Astrocyte (in vitro differentiated cells and primary cell): ENCODE measurements at regions not wholly inside any gene's neighbourhood (a gene's known extent, or its start where the extent isn't known, plus 50 kb on each side); places are given as distances from the start of the nearest gene placed in this dataset.

ENCODE experiments used
- DNase-seq: peaks from one replicate; pipeline ENCODE4 v3.0.0-alpha.2; 2010; ENCODE audit warnings: low read depth
- FAIRE-seq: peaks from 2 replicates; lab custom pipeline; 2011; peaks lifted over from hg19 to GRCh38; lab: Jason Lieb, UNC
- H2AFZ ChIP-seq: 2 replicates; pipeline ENCODE4 v1.6.0; 2012; ENCODE audit warnings: low read depth, low read length, inconsistent platforms
- H3K27ac ChIP-seq: 2 replicates; pipeline ENCODE4 v1.5.1; 2011; ENCODE audit warnings: low read depth, low read length, inconsistent platforms
- H3K27me3 ChIP-seq: 2 replicates; pipeline ENCODE4 v1.6.0; 2011; ENCODE audit warnings: low read length, inconsistent platforms; ENCODE audit not compliant: insufficient read depth
- H3K36me3 ChIP-seq: 2 replicates; pipeline ENCODE4 v1.5.1; 2011; ENCODE audit warnings: low read length, inconsistent platforms; ENCODE audit not compliant: insufficient read depth
- H3K4me1 ChIP-seq: 2 replicates; pipeline ENCODE4 v1.5.1; 2011; ENCODE audit warnings: low read length, inconsistent platforms; ENCODE audit not compliant: insufficient read depth
- H3K4me2 ChIP-seq: 2 replicates; pipeline ENCODE4 v1.6.0; 2012; ENCODE audit warnings: low read length, inconsistent platforms
- H3K4me3 ChIP-seq: 2 replicates; pipeline ENCODE4 v1.5.1; 2011; ENCODE audit warnings: low read depth, mild to moderate bottlenecking, low read length, inconsistent platforms; ENCODE audit not compliant: insufficient read depth
- H3K79me2 ChIP-seq: 2 replicates; pipeline ENCODE4 v1.6.0; 2012; ENCODE audit warnings: mild to moderate bottlenecking, low read length, inconsistent platforms; ENCODE audit not compliant: insufficient read depth
- H3K9ac ChIP-seq: 2 replicates; pipeline ENCODE4 v1.6.0; 2012; ENCODE audit warnings: mild to moderate bottlenecking, low read length, inconsistent platforms
- H3K9me3 ChIP-seq: 2 replicates; pipeline ENCODE4 v1.5.1; 2012; ENCODE audit warnings: low read depth, mild to moderate bottlenecking, low read length, inconsistent platforms; ENCODE audit not compliant: insufficient read depth
- H4K20me1 ChIP-seq: 2 replicates; pipeline ENCODE4 v1.6.0; 2012; ENCODE audit warnings: low read length, inconsistent platforms; ENCODE audit not compliant: insufficient read depth
- H3K27ac Mint-ChIP-seq: one replicate; pipeline ENCODE4 v1.8.0; 2021; ENCODE audit warnings: mild to moderate bottlenecking, mixed read lengths; ENCODE audit not compliant: unreplicated experiment
- H3K27me3 Mint-ChIP-seq: one replicate; pipeline ENCODE4 v1.8.0; 2021; ENCODE audit warnings: low read depth, mixed read lengths; ENCODE audit not compliant: unreplicated experiment
- H3K36me3 Mint-ChIP-seq: one replicate; pipeline ENCODE4 v1.8.0; 2021; ENCODE audit warnings: low read depth, mixed read lengths; ENCODE audit not compliant: unreplicated experiment
- H3K4me1 Mint-ChIP-seq: one replicate; pipeline ENCODE4 v1.8.0; 2021; ENCODE audit warnings: low read depth, mixed read lengths; ENCODE audit not compliant: unreplicated experiment
- H3K4me3 Mint-ChIP-seq: one replicate; pipeline ENCODE4 v1.8.0; 2021; ENCODE audit warnings: mild to moderate bottlenecking, moderate library complexity, mixed read lengths; ENCODE audit not compliant: unreplicated experiment
- H3K9me3 Mint-ChIP-seq: one replicate; pipeline ENCODE4 v1.8.0; 2021; ENCODE audit warnings: mild to moderate bottlenecking, mixed read lengths; ENCODE audit not compliant: unreplicated experiment
- CTCF ChIP-seq: IDR thresholded peaks from 2 replicates; pipeline ENCODE4 v1.5.1; 2011; ENCODE audit warnings: low read depth, mild to moderate bottlenecking, inconsistent platforms, low read length, moderate library complexity; ENCODE audit not compliant: insufficient read depth
- EZH2 ChIP-seq: IDR thresholded peaks from 2 replicates; pipeline ENCODE4 v1.6.1; 2012; ENCODE audit warnings: mild to moderate bottlenecking, low read length, inconsistent platforms; ENCODE audit not compliant: insufficient read depth

- Histone ChIP-seq H3K79me2 (no peaks in the 10 kb centered on the region), H3K9me3 (no peaks in the 10 kb centered on the region), H3K9ac (no peak overlapping the region), H3K4me1 (no peaks in the 10 kb centered on the region), H3K4me3 (no peak overlapping the region), H3K4me2 (no peak overlapping the region), H2AFZ (no peak overlapping the region), H3K36me3 (no peaks in the 10 kb centered on the region), H3K27me3 (no peaks in the 10 kb centered on the region), H4K20me1 (no peaks in the 10 kb centered on the region), H3K27ac (no peak overlapping the region)
- H3K4me1 Mint-ChIP-seq: no peaks in the 10 kb centered on the region
- H3K27ac Mint-ChIP-seq: no peak overlapping the region
- no peak overlapping the region for H3K4me3 Mint-ChIP-seq
- FAIRE-seq: no peak
- DNase-seq: no peak
- H3K27me3 Mint-ChIP-seq: no peaks in the 10 kb centered on the region
- H3K36me3 Mint-ChIP-seq: peaks cover 2% of the 10 kb centered on the region
- TF ChIP-seq EZH2: no peak
- no peak for TF ChIP-seq CTCF
- H3K9me3 Mint-ChIP-seq: peaks cover 5% of the 10 kb centered on the region
These were observed 277.6 kb downstream of the ZNF608 start for GRCh38 chr5:124468671-124469411.

GRCh38 chr5:124467745-124468144 lies 278.7 kb downstream of the ZNF608 start:
- H3K27me3 Mint-ChIP-seq: no peaks in the 10 kb centered on the region
- Histone ChIP-seq H3K27me3 (no peaks in the 10 kb centered on the region), H3K36me3 (no peaks in the 10 kb centered on the region), H3K9me3 (no peaks in the 10 kb centered on the region), H4K20me1 (no peaks in the 10 kb centered on the region), H3K4me3 (no peak overlapping the region), H3K79me2 (no peaks in the 10 kb centered on the region), H2AFZ (no peak overlapping the region), H3K9ac (no peak overlapping the region), H3K4me1 (no peaks in the 10 kb centered on the region), H3K4me2 (no peak overlapping the region), H3K27ac (no peak overlapping the region)
- no peak overlapping the region for H3K27ac Mint-ChIP-seq
- no peaks in the 10 kb centered on the region for H3K4me1 Mint-ChIP-seq
- no peak overlapping the region for H3K4me3 Mint-ChIP-seq
- H3K9me3 Mint-ChIP-seq: peaks cover 13% of the 10 kb centered on the region
- DNase-seq (no peak), FAIRE-seq (no peak)
- H3K36me3 Mint-ChIP-seq: peaks cover 2% of the 10 kb centered on the region
- TF ChIP-seq EZH2 (no peak), CTCF (no peak)

GRCh38 chr5:124466011-124466410 lies 280.4 kb downstream of the ZNF608 start:
- H3K9ac ChIP-seq: no peak overlapping the region
- H4K20me1 ChIP-seq: no peaks in the 10 kb centered on the region
- H3K4me3 Mint-ChIP-seq: no peak overlapping the region
- no peaks in the 10 kb centered on the region for H3K27me3 ChIP-seq
- H3K36me3 ChIP-seq: no peaks in the 10 kb centered on the region
- H3K4me2 ChIP-seq: no peak overlapping the region
- FAIRE-seq (no peak), DNase-seq (no peak)
- H3K4me1 ChIP-seq: no peaks in the 10 kb centered on the region
- H3K79me2 ChIP-seq: no peaks in the 10 kb centered on the region
- no peaks in the 10 kb centered on the region for H3K9me3 ChIP-seq
- H3K27ac Mint-ChIP-seq: no peak overlapping the region
- H3K9me3 Mint-ChIP-seq: peaks cover 21% of the 10 kb centered on the region
- no peak overlapping the region for H3K4me3 ChIP-seq
- H2AFZ ChIP-seq: no peak overlapping the region
- TF ChIP-seq EZH2 (no peak), CTCF (no peak)
- no peaks in the 10 kb centered on the region for H3K27me3 Mint-ChIP-seq
- peaks cover 2% of the 10 kb centered on the region for H3K36me3 Mint-ChIP-seq
- no peaks in the 10 kb centered on the region for H3K4me1 Mint-ChIP-seq
- H3K27ac ChIP-seq: no peak overlapping the region
